ENCODE measurements at regions not wholly inside any gene's neighbourhood (a gene's known extent, or its start where the extent isn't known, plus 50 kb on each side); places are given as distances from the start of the nearest gene placed in this dataset.

DNA sequence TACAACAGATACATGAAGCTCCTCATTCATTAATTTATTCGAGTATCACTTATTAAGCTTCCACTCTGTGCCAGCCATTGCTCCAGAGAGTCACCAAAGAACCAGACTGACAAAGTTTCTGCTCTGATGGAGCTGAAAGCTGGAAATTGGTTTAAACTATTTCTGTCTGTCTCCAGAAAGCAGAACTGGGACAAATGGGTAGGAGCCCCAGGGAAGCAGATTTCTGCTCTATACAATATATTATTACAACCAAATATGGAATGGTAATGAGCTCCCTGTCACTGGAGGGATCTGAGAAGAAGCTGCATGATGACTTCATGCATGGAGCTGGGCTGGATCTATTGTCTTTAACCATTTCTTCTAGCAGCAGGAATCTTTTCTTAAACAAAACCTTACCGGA, 165.4 kb upstream of the ADO start:
- TF ChIP-seq, protein P1, sequence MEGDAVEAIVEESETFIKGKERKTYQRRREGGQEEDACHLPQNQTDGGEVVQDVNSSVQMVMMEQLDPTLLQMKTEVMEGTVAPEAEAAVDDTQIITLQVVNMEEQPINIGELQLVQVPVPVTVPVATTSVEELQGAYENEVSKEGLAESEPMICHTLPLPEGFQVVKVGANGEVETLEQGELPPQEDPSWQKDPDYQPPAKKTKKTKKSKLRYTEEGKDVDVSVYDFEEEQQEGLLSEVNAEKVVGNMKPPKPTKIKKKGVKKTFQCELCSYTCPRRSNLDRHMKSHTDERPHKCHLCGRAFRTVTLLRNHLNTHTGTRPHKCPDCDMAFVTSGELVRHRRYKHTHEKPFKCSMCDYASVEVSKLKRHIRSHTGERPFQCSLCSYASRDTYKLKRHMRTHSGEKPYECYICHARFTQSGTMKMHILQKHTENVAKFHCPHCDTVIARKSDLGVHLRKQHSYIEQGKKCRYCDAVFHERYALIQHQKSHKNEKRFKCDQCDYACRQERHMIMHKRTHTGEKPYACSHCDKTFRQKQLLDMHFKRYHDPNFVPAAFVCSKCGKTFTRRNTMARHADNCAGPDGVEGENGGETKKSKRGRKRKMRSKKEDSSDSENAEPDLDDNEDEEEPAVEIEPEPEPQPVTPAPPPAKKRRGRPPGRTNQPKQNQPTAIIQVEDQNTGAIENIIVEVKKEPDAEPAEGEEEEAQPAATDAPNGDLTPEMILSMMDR (IDR thresholded peaks at IDR 0.05), result no peak
- TF ChIP-seq POLR2A (IDR thresholded peaks at IDR 0.05; ENCODE audit: low read length) (no peak), REST (IDR thresholded peaks at IDR 0.05) (no peak), ESRRA (IDR thresholded peaks at IDR 0.05; ENCODE audit: borderline replicate concordance, low read length) (no peak), CEBPB (IDR thresholded peaks at IDR 0.05) (no peak), RAD21 (conservative IDR thresholded peaks at IDR 0.05 in 1 of 2, IDR thresholded peaks at IDR 0.05 in 1 of 2) (no peak)
